Inflammatory macrophage treated with lipopolysaccharide for 4 hours (primary cell): ENCODE measurements at regions not wholly inside any gene's neighbourhood (a gene's known extent, or its start where the extent isn't known, plus 50 kb on each side); places are given as distances from the start of the nearest gene placed in this dataset.
"Not testable (repeated sequence)": the region's sequence is repeated elsewhere in the genome, so short reads cannot be mapped to it uniquely, and the experiment has no call there.

Experiments
- DNase-seq: peaks from one replicate; pipeline ENCODE4 v3.0.0-alpha.2; 2020

DNA sequence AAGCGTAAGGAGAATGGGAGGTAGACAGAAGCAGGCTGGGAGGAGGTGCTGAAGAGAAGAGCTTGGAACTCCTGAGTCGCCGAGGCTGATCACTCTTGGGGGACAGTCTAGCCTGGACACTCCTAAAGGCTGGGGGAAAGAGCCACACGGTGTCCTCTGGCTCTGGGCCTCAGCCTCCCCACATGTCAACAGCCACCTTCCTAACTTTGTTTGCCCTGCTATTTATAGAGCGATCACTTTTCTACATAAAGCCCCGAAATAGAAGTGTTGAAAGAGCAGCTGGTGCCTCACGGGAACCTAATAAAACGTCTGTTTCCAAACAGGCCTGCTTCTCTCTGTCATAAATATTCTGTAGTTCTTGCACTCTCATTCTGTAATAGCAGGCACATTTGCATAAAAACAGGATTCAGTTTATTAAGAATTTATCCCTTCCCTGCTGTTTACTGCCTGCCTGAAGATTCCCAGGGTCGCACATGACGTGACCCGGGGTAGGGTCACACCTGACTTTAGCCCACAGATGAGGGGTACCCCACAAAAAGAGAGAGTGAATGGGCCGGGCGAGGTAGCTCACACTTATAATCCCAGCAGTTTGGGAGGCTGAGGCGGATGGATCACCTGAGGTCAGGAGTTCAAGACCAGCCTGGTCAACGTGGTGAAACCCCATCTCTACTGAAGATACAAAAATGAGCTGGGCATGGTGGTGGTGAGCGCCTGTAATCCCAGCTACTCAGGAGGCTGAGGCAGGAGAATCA is 212.5 kb downstream of the TOMM20 start:
- peak; percentile 35 for DNase-seq

- DNase-seq: no peak
These were observed 213.9 kb downstream of the TOMM20 start for GRCh38 chr1:234914606-234915290.

DNA sequence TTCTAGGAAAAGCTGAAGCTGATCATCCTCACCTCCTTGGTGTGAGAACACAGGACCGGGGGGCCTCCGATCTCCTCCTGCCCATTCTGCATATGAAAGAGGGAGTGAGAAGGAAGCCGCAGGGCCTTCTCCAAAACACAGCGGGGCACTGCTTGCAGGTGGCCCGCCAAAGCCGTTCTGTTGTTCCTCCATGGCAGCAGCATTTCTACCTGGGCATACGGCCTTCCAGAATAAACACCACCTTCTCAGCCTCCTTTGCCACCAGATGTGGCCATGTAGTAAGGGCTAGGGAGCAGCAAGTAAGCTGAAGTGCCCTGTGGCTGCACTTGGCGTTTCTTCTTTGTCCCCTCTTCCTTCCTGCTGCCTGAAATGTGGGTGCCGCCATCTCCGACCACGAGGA is 214.9 kb downstream of the TOMM20 start:
- no peak for DNase-seq

DNA sequence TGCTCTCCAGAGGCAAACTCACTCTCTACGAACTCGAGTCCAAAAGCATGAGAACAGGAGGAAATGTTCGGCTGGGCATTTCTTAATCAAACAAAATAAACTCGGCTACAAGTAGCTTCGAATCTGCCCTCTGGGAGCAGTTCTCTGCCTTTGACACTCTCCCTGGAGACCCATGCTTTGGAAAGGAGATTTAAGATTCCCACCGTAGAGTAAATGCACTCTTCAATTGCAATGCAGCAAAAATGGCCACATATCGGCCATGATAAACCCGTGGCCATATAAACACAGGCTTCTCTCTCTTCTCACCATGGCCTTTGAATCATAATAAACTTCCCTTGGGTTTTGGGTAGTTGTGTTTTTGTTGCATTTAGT is 215.4 kb downstream of the TOMM20 start:
- no peak for DNase-seq

GRCh38 chr1:234912548-234913277 is 215.9 kb downstream of the TOMM20 start:
- DNase-seq: no peak

DNA sequence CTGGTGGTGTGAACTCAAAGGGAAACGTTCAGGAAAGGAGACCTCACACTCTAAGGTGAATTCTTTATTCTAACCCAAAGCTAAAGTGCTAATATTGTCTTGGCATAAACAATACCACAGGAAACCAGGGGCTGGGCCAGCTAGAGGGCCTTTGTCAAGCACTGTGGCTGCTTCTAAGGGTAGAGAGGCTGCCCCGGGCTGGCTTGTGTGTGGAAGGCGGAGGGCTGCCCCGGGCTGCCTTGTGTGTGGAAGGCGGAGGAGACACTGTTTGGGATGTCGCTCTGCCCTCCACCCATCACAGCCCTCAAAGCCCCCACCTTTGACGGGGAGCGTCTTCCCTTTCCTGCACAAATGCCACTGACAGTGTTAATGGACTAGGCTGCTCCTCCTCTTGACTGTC is 216.8 kb downstream of the TOMM20 start:
- DNase-seq: no peak

DNA sequence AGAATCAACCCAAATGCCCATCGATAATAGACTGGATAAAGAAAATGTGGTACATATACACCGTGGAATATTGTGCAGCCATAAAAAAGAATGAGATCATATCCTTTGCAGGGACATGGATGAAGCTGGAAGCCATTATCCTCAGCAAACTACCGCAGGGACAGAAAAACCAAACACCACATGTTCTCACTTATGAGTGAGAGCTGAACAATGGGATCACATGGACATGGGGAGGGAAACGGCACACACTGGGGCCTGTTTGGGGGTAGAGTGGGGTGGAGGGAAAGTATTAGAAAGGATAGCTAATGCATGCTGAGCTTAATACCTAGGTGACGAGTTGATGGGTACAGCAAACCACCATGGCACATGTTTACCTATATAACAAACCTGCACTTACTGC is 217.5 kb downstream of the TOMM20 start:
- not testable (repeated sequence) for DNase-seq

DNA sequence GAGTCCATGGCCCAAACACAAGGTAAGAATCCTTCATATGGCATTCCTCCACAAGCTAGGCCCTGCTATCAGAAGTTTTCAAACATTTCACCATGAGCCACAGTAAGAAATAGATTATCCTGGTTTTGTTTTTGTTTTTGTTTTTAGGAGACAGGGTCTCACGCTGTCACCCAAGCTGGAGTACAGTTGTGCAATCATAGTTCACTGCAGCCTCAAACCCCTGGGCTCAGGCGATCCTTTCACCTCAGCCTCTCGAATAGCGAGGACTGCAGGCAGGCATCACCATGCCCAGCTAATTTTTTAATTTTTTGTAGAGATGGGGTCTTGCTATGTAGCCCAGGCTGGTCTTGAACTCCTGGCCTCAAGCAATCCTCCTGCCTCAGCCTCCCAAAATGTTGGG is 218.8 kb downstream of the TOMM20 start:
- no peak for DNase-seq

DNA sequence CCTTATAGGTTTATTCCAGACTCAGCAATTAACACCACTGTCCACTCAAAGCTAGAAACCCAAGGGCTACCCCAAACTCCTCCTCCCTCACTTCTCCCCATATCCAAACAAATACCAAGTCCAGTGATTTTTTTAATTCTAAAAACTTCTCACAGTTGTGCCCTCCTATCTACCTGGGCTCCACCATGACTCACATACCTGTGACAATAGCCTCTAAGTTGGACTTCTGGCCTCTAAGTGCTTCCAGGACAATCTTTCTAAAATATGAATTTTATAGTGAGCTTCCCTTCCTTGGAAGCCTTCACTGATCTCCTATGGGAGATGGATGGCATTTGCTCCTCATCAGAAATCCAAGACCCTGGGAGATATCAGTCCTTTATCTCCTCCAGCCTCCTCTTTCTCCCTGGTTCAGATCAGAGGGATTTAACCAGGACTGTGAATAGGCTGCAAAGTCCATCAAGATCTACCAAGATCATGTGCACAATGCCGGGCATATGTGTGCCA is 219.3 kb downstream of the TOMM20 start:
- DNase-seq: no peak

DNA sequence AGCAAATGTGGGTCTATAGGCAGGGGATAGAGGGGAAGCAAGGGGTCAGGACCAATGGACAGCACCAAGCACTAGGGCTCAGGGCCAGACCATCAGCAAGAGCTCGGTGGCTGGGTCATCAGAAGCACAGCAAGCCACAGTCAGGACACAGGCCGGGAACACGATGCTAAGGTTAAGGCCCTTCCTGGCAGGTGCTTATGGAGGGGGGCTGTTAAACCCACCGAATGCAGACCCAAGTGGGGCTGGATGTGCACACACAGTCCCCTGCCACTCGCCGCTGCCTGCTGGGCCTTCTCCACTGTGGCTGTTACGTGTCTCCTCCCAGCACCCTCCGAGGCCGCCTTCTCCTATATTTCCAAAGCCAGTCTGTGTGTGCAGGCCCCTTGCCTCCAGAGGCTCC is 220.1 kb downstream of the TOMM20 start:
- DNase-seq: no peak

GRCh38 chr1:234907940-234908405 is 220.7 kb downstream of the TOMM20 start:
- DNase-seq: no peak

- no peak for DNase-seq
These were observed 221.3 kb downstream of the TOMM20 start for GRCh38 chr1:234907208-234907939.

GRCh38 chr1:234906654-234907053 is 222.0 kb downstream of the TOMM20 start:
- DNase-seq: no peak

DNA sequence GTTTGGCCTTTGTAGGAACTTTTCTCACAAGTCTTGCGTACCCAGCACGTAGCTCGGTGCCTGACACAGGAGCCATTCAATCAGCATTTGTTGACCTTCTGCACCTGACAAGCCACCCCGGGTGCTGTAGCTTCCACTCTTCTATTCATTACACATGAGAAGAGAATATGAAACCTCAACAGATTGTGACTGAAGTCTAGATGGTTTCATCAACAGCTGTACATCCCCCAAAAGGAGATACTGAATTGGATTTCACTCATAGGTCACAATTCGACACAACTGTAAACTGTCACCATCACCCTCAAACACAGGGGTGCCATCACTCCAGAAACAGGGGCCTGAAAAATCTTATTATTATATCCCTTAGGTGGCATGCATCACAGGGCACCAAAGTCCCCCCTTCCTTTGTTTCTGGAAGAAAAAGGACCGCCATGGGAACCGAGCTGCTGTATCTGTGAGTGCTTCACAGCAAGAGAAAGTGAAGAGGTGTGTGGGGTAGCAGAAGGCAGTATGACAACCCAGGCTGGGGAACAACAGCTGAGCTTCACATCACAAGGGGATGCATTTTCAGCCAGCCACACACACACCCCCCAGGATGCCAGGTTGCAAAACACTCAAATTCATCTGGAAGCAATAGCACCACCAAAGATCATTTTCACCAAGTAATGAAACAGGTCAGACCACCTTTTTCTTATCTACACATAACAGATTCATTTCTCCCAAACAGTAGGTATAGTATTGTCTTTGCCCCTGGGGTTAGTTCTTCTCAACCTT is 225.7 kb downstream of the TOMM20 start:
- DNase-seq: no peak

GRCh38 chr1:234901491-234902049 is 227.1 kb downstream of the TOMM20 start:
- DNase-seq: no peak

GRCh38 chr1:234900595-234900994 is 228.0 kb downstream of the TOMM20 start:
- no peak for DNase-seq

GRCh38 chr1:234899730-234900072 is 228.9 kb downstream of the TOMM20 start:
- DNase-seq: no peak

GRCh38 chr1:234899041-234899729 is 229.5 kb downstream of the TOMM20 start:
- DNase-seq: no peak

DNA sequence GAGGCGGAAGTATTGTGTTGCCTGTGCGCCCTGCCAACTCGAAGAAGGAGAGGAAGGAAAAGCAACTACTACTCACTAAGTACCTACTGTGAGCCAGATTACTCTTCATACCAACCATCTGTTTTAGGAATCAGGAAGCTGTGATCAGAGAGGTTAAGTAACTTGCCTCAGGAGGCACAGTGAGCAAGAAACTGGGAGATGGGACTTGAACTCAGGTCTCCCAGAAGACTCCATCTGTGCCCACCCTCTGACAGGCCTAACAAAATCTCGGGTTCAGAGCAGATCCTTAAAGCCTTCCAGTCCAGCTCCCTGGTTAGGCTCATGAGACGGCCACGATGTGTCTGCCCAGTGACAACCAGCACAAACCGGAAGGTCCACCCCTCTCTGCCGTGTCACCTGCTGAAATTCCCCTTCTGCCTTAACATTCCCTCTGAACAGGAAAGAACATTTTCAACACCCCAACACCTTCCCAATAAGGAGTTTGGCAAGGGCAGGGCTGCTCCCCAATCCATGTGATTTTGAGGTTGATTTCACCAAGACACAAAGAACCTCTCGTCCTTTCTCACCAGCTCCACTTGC is 230.1 kb downstream of the TOMM20 start:
- DNase-seq: no peak

GRCh38 chr1:234897754-234898454 is 230.7 kb downstream of the TOMM20 start:
- no peak for DNase-seq
